NCI-H1694 treated with DMSO at 0.1 percent for 48 hours (cell line): ENCODE measurements at regions not wholly inside any gene's neighbourhood (a gene's known extent, or its start where the extent isn't known, plus 50 kb on each side); places are given as distances from the start of the nearest gene placed in this dataset.
"Not testable (repeated sequence)": the region's sequence is repeated elsewhere in the genome, so short reads cannot be mapped to it uniquely, and the experiment has no call there.

Source experiments
- DNase-seq: peaks from one replicate; lab custom pipeline; 2025; lab: John Stamatoyannopoulos, UW

GRCh38 chr3:24687671-24688070 is 193.0 kb upstream of the THRB start:
- DNase-seq, result no peak

DNA sequence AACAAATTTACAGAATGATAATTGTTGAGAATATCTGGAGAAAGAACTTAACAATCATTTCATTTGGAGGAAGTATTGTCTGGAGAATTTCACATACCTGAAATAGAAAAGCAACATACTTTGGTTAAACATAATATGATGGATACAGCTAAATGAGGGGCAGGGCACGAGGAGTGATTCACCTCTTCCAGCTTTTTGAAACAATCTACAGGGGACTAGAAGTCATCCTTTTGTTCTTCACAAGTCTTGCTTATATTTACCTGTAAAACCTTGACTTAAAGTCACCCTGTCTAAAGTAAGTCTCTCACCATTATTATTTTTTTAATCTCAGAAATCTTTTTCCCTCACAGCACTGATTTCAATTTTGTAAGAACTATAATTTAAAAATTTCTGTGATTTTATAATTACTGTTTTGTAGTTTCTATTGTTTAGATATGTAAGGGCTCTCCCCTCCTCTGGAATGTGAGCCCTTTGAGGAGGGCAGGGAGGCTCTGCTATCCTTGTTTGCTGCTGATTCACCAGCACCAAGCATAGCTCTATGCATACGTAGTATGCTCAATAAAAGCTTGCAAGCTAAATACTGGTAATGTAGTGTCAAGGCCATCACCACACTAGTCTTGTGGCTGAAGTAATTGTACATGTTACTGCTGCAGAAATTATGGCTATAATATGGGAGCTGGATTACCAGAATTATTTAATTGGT is 193.9 kb upstream of the THRB start:
- DNase-seq, result no peak

DNA sequence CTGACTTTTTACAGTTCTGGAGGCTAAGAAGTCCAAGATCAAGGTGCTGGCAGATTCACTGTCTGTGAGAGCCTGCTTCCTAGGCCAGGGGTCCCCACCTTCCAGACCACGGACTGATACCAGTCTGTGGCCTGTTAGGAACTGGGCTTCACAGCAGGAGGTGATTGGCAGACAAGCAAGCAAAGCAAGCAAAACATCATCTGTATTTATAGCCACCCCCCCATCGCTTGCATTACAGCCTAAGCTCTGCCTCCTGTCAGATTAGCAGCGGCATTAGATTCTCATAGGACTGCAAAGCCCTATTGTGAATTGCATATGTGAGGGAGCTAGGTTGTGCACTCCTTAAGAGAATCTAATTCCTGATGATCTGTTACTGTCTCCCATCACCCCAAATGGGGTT is 194.7 kb upstream of the THRB start:
- DNase-seq, result no peak

DNA sequence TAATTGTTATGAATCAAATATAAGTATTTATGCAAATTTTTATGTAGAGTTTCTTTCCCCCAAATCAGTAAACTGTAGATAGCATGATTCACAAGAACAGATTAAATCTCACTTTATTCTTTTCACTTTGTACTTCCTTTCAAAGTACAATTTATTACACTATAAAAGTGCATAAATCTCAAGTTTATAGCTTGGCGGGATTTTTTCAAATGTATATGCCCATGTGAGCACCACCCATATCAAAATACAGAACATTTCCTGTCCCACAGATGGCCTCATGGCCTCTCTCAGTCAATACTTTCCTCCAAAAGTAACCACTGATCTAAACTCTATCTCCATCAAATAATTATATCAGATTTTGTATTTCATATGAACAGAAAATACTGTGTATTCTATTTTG is 196.1 kb upstream of the THRB start:
- DNase-seq, result no peak

GRCh38 chr3:24699078-24699477 is 204.4 kb upstream of the THRB start:
- not testable (repeated sequence) for DNase-seq

DNA sequence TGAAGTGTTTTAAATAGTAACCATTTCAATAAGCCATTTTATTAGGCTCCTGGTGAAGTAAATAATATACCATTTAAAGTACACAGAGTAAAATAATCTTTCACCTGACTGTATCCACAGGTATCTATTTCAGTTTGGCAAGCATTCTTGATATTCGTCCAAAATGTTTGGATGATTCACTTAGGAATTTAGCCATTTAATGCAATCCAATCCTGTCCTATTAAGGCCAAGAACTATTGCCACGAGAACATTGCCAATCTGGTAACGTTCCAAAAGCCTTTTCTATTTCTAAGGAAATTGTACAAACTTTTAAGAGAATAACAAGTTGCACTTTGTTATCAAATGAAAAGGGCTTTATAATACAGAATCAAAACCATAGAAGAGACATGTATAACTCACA is 209.8 kb upstream of the THRB start:
- no peak for DNase-seq

DNA sequence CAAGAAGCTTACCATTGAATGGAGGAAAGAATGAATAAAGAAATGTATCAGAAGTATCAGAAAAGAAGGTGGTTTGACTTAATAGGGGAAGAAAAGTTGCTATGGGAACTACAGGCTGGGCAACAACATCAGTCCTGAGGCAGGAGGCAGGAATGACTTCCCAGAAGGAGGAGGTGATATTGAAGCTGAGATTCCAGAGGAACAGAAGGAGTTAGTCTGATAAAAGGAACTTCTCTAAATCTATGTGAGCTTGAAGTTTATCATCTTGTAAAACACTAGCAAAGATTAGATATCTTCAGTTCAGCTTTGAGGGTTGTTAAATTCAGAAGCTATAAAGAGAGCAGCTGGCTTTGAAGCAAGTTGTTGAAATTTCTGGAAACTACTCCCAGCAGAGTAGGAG is 213.3 kb upstream of the THRB start:
- DNase-seq, result no peak

DNA sequence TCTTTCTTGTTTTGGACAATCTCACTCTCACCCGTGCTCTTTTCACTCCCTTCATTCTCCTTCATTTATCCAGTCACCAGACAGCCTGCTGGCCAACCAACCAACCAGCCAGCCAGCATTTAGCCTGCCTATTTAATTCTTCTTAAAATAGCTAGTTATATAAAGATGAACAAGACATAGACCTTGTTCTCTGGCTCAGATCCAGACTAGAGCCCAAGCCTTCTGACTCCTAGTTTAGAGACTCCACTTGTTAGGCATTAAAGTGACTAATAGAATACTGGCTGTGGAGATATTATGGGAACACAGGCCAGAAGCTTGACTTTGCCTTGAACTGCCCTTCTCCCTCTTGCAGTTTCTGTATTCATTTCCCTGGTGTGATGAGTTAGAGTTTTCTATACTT is 215.3 kb upstream of the THRB start:
- DNase-seq, result no peak

DNA sequence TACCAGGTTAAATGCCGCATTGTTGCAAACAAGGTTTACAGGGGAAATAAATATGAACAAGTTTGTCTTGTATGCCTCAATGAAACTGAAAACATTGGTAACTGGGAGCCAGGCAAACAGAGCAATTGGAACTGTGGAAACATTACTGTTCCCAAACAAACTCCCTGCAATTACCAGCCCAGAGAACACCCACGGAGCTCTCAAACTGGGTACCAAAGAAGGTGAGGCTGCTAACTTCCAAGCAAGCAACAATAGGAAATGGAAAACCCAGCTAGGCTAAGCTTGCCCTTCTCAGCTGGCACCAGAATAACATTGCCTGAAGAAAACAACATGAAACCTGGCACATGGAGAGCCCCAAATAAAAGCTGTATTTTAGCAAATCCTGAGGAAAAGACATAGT is 218.9 kb upstream of the THRB start:
- no peak for DNase-seq

GRCh38 chr3:24714436-24714835 is 219.8 kb upstream of the THRB start:
- no peak for DNase-seq

DNA sequence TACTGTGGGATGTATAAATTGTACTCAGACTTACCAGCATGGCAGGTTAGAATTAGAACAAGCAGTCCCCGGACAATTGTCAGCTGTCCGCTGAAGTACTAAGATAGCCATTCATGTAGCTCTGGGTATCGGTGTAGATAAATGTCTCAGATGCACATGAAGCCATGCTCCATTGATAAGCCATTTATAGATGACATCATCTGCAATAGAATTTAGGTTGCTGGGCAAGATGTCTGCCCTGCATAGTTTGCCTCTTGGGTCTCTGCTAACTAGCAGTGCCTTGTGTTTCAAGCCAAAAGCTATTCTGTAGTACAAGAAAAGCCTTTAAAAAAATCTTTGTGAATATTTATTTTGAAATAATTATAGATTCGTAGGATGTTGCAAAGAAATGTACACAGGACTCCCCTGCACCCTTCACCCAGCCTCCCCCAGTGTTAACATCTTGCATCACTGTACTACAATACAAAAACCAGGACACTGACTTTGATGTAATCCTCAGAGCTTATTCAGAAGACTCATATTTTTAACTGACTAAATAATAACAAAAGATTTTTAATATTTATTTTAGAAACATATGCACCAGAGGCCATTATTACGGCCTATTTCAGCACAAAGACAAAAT is 220.6 kb upstream of the THRB start:
- DNase-seq, result no peak

- no peak for DNase-seq
Measured at GRCh38 chr3:24722087-24722486, 227.4 kb upstream of the THRB start.

- DNase-seq, result no peak
Measured at GRCh38 chr3:24725514-24726255, 231.0 kb upstream of the THRB start.

DNA sequence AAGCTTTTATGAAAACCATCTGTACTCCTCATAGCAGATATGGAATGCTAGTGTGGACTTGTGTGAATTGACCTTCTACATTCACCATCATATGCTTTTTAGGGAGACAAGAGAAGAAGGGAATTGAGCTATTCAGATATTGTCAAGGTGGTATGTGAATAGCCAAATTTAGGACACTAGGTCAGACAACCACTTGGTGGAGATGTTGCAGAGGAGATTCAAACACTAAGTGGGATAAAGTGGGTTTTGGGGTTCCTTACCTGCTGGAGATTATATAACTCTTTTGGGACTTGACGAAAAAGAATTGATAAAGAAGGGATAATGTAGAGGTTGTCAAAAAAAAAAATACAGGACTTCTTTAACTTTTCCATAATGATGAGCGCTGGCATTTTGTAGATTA is 231.8 kb upstream of the THRB start:
- DNase-seq, result no peak

DNA sequence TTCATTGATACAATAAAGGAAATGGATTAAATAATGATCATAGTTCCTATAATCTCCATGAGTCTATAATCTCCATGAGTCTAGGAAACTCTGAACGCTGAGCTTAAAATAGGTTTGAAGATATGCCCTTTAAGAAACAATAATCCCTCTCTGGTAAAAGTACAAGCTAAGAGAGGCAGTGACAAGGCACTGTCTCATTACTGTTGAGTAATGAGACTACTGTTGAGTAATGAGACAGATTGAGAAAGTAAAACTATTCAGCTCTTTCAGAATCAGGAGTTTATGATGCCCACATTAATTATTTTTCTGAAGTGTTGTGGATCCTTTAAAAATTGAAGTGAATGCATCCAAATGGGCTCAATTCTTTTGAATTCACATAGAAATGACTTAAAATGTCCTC is 235.5 kb upstream of the THRB start:
- DNase-seq, result no peak

DNA sequence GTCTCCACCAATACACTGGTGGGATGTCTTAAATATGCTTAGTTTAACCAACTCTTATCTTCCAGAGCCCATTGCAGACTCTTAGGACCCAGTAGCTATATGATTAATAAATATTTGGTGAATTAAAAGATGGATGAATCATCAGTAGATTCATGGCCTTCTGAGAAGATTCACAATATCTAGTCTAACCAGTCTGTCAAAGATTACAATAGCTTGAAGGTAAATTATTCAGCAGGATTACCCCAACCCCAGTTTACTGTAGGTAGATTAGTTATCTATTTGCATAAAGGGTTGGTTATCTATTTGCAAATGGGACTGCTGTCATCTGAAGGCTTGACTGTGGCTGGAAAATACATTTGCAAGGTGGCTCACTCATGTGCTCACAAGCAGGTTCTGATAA is 239.4 kb upstream of the THRB start:
- no peak for DNase-seq

GRCh38 chr3:24736701-24737100 is 242.1 kb upstream of the THRB start:
- DNase-seq, result no peak

DNA sequence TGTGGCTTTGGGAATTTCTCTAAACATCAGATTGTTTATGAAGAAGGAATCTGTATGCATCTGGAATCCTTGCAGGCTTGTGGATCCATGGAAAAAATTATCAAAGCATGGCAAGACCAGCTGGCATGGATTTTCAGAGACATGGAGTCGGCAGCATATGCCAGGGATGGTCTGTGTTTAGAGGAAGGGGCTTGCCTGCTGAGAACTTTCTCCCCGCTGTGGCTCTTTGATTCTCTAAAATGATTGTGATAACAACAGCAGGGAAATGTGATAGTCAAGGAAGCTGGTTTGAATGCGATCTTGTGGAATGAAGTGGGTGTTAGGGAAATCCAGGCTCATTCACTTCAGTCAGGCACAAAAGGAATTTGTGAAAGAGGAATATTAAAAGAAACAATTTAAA is 245.7 kb upstream of the THRB start:
- DNase-seq, result peak; percentile 20

GRCh38 chr3:24741506-24741905 is 246.9 kb upstream of the THRB start:
- no peak for DNase-seq

DNA sequence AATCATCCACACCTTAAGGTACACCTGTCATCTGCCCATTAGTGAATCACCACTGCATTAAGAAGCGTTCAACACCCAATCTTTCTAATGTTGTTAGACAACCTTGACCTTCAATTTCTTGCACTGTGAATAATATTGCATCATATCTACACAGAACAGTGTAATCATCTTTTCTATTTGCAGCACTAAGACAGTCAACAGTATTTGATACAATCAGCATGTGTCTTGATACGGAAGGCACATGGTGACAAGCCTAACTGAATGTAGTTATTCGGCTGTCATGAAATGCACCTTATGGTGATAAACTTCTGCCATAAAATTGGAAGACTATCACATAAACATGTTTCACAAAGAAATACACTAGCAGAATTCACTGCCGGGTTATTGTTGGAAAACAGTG is 253.9 kb upstream of the THRB start:
- no peak for DNase-seq

DNA sequence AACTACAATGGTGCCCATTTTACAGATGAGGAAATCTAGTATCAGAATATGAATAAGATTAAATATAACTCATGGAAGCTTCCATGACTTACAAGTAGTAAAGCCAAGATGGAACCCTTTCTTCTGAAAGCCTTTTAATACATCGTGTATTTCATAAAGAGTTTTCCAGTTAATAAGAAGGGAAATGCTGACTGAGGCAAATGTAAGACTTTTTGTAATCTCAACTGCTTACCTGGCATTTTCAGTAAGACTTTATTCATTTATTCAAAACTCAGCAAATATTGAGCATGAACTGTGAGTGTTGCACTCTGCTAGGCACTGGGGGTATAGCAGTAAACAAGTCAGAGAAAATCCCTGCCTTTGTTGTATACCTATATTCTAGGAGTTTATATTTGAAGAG is 256.4 kb upstream of the THRB start:
- no peak for DNase-seq

- DNase-seq, result no peak
Measured at GRCh38 chr3:24756101-24756888, 261.6 kb upstream of the THRB start.

- no peak for DNase-seq
Measured at GRCh38 chr3:24763393-24763792, 268.7 kb upstream of the THRB start.
